Prostate gland (tissue), 2 donors: ENCODE measurements at regions not wholly inside any gene's neighbourhood (a gene's known extent, or its start where the extent isn't known, plus 50 kb on each side); places are given as distances from the start of the nearest gene placed in this dataset.

Source experiments
- DNase-seq: peaks from one replicate; pipeline ENCODE4 v3.0.0-alpha.2; 2019; ENCODE audit warnings: low spot score
- H3K27ac ChIP-seq, 2 donors: fragments of 200-600 bp; sonication (generic); 2 replicates each; pipeline ENCODE4 v1.5.1; 2017 to 2019
- H3K27me3 ChIP-seq: fragments of 200-600 bp; sonication (generic); replicated peaks from 2 replicates; pipeline ENCODE4 v1.5.1; 2019; ENCODE audit not compliant: insufficient read depth
- H3K36me3 ChIP-seq, 2 donors: fragments of 200-600 bp; sonication (generic); 1 replicate in 1 of 2; 2 replicates in 1 of 2; pipeline versions ENCODE4 v1.5.1 to v1.8.1; 2017 to 2019
- H3K4me1 ChIP-seq: fragments of 200-600 bp; sonication (generic); replicated peaks from 2 replicates; pipeline ENCODE4 v1.5.1; 2019
- H3K4me3 ChIP-seq, 2 donors: fragments of 200-600 bp; sonication (generic); 2 replicates each; pipeline ENCODE4 v1.5.1; 2017 to 2019
- H3K9me3 ChIP-seq: fragments of 200-600 bp; sonication (generic); 2 replicates; pipeline ENCODE4 v1.5.1; 2017
- CTCF ChIP-seq, 4 experiments: fragments of 200-600 bp in 2 of 4; fragments of 450-650 bp in 2 of 4; sonication (generic) in 2 of 4; IDR thresholded peaks; 1 replicate in 3 of 4; 2 replicates in 1 of 4; pipeline ENCODE4 v1.5.1; 2016 to 2019; ENCODE audit warnings: antibody characterized with exemption in 4 of 4, mild to moderate bottlenecking in 2 of 4, moderate library complexity in 2 of 4
- POLR2A ChIP-seq: fragments of 450-650 bp; IDR thresholded peaks from one replicate; pipeline ENCODE4 v1.6.1; 2016; ENCODE audit warnings: antibody characterized with exemption, mild to moderate bottlenecking
- POLR2AphosphoS5 ChIP-seq: sonication (generic); formaldehyde crosslinking; IDR thresholded peaks from one replicate; pipeline ENCODE4 v1.6.1; 2017; ENCODE audit warnings: antibody characterized with exemption
- WGBS: methylation state at CpG from one replicate; pipeline ENCODE4 v1.1.5; 2018; 5-methylcytosine and 5-hydroxymethylcytosine counted together
- intact Hi-C: fragments of 100-400 bp; cut with DNase I; formaldehyde crosslinking; loops from one replicate; pipeline ENCODE4 v1.14.2; 2022

GRCh38 chr20:40390654-40391053, 298.4 kb downstream of the MAFB start:
- TF ChIP-seq POLR2AphosphoS5 (no peak), POLR2A (no peak), CTCF (IDR thresholded peaks at IDR 0.05) (no peak)
- Histone ChIP-seq H3K4me3 (no peak overlapping the region), H3K36me3 (no peaks in the 10 kb centered on the region), H3K27ac (no peak overlapping the region), H3K4me1 (no peaks in the 10 kb centered on the region), H3K9me3 (no peaks in the 10 kb centered on the region), H3K27me3 (no peaks in the 10 kb centered on the region)
- intact Hi-C loops = no loop called here
- no peak for DNase-seq
- WGBS = 77% methylated on average over 2 of the region's 2 CpGs

DNA sequence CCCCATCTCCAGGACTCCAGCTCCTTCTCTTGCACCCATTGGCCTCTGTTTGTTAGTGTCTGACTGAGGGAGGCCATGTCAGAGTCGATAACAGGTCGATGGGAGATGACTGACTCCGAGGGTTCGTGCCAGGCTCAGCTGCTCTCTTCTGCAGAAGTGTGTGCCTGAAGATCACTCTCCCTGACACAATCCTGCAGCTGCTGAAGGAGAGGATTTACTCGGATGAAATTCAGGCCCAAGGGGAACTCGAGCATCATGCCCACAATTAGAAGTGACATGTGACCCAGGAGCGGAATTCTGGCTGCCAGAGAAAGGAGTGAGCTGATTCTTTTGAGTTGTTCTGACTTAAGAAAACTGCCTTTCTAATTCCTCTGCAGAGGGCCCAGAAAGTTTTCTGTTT, 318.2 kb downstream of the MAFB start:
- TF ChIP-seq CTCF (IDR thresholded peaks at IDR 0.05) (no peak), POLR2A (no peak), POLR2AphosphoS5 (no peak)
- WGBS = 74% methylated on average over 7 of the region's 7 CpGs
- Histone ChIP-seq H3K36me3 (no peaks in the 10 kb centered on the region), H3K4me3 (no peak overlapping the region), H3K27ac (no peak overlapping the region), H3K9me3 (no peaks in the 10 kb centered on the region), H3K27me3 (no peaks in the 10 kb centered on the region), H3K4me1 (no peaks in the 10 kb centered on the region)
- intact Hi-C loops = no loop called here
- DNase-seq = no peak

DNA sequence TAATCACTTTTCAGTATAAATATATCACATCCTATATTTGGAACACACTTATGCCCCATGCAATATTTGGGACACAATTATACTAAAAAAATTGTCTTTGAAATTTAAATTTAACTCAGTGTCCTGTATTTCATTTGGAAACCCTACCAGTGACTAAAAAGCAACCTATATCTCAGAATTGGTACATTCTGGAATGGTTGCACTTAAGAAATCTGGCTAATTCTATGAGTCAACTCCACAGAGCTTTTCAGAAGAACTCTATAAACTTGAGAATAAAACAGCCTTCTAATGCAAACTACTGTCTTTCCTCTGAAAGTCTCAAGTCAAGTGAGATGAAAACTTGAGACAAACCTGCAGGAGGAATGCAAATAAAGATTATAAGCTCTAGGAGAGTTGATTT, 320.2 kb downstream of the MAFB start:
- Histone ChIP-seq H3K4me1 (no peaks in the 10 kb centered on the region), H3K27ac (no peak overlapping the region), H3K4me3 (no peak overlapping the region), H3K9me3 (no peaks in the 10 kb centered on the region), H3K27me3 (no peaks in the 10 kb centered on the region), H3K36me3 (no peaks in the 10 kb centered on the region)
- intact Hi-C loops = no loop called here
- no peak for DNase-seq
- no peak for TF ChIP-seq CTCF (IDR thresholded peaks at IDR 0.05)
- TF ChIP-seq POLR2A = no peak
- TF ChIP-seq POLR2AphosphoS5 = no peak

GRCh38 chr20:40361916-40362315, 327.1 kb downstream of the MAFB start:
- 100% methylated on average over 1 of the region's 1 CpG for WGBS
- Histone ChIP-seq H3K27ac (no peak overlapping the region), H3K4me3 (no peak overlapping the region), H3K9me3 (no peaks in the 10 kb centered on the region), H3K4me1 (no peaks in the 10 kb centered on the region), H3K36me3 (no peaks in the 10 kb centered on the region), H3K27me3 (no peaks in the 10 kb centered on the region)
- DNase-seq = no peak
- no peak for TF ChIP-seq POLR2A
- TF ChIP-seq CTCF (IDR thresholded peaks at IDR 0.05) = no peak
- no peak for TF ChIP-seq POLR2AphosphoS5
- intact Hi-C loops = no loop called here

GRCh38 chr20:40359131-40359912, 329.7 kb downstream of the MAFB start:
- H3K4me3 ChIP-seq = no peak overlapping the region
- TF ChIP-seq POLR2AphosphoS5 (peak; percentile 73), CTCF (IDR thresholded peaks at IDR 0.05) (no peak)
- no peak overlapping the region for H3K27ac ChIP-seq
- peak; percentile 16 for DNase-seq
- WGBS = 16% methylated on average over 5 of the region's 5 CpGs
- H3K9me3 ChIP-seq = no peaks in the 10 kb centered on the region
- intact Hi-C loops = no loop called here
- H3K27me3 ChIP-seq = no peaks in the 10 kb centered on the region
- no peaks in the 10 kb centered on the region for H3K36me3 ChIP-seq
- no peaks in the 10 kb centered on the region for H3K4me1 ChIP-seq
